GM23338 (cell line): ENCODE measurements at regions not wholly inside any gene's neighbourhood (a gene's known extent, or its start where the extent isn't known, plus 50 kb on each side); places are given as distances from the start of the nearest gene placed in this dataset.

ENCODE experiments used
- ATAC-seq: fragments of 200-7000 bp; cut with Tn5 transposase; 3 replicates; pipeline ENCODE4 v1.9.1; 2020
- DNase-seq: peaks from one replicate; pipeline ENCODE4 v3.0.0-alpha.2; 2015; ENCODE audit warnings: low spot score
- H2AFZ ChIP-seq: fragments of 200-600 bp; sonication (generic); 2 replicates; pipeline ENCODE4 v1.8.0; 2016; ENCODE audit warnings: antibody characterized with exemption, mild to moderate bottlenecking, moderate library complexity
- H3F3A ChIP-seq: fragments of 200-600 bp; sonication (generic); replicated peaks from 2 replicates; pipeline ENCODE4 v1.8.0; 2017; ENCODE audit warnings: antibody characterized with exemption, mixed run types, low read depth
- H3K27ac ChIP-seq: fragments of 200-600 bp; sonication (generic); 2 replicates; pipeline ENCODE4 v1.6.1; 2016; ENCODE audit warnings: low read depth
- H3K27me3 ChIP-seq: fragments of 200-600 bp; sonication (generic); 2 replicates; pipeline ENCODE4 v1.8.0; 2016; ENCODE audit warnings: mild to moderate bottlenecking, mixed run types, moderate library complexity; ENCODE audit not compliant: insufficient read depth
- H3K36me3 ChIP-seq: fragments of 200-600 bp; sonication (generic); 2 replicates; pipeline ENCODE4 v1.8.0; 2016; ENCODE audit warnings: mild to moderate bottlenecking; ENCODE audit not compliant: insufficient read depth
- H3K4me1 ChIP-seq: fragments of 200-600 bp; sonication (generic); 2 replicates; pipeline ENCODE4 v1.8.0; 2016; ENCODE audit warnings: mild to moderate bottlenecking, moderate library complexity; ENCODE audit not compliant: insufficient read depth
- H3K4me2 ChIP-seq: fragments of 200-600 bp; sonication (generic); 2 replicates; pipeline ENCODE4 v1.7.1; 2017; ENCODE audit warnings: mixed run types
- H3K4me3 ChIP-seq: fragments of 200-600 bp; sonication (generic); 2 replicates; pipeline ENCODE4 v1.6.1; 2016; ENCODE audit warnings: mixed run types
- H3K79me2 ChIP-seq: fragments of 200-600 bp; sonication (generic); replicated peaks from 2 replicates; pipeline ENCODE4 v1.8.0; 2017; ENCODE audit warnings: mild to moderate bottlenecking; ENCODE audit not compliant: insufficient read depth
- H3K9me2 ChIP-seq: fragments of 200-600 bp; sonication (generic); 2 replicates; pipeline ENCODE4 v1.8.0; 2017; ENCODE audit not compliant: insufficient read depth
- H4K20me1 ChIP-seq: fragments of 200-600 bp; sonication (generic); replicated peaks from 2 replicates; pipeline ENCODE4 v1.8.0; 2017; ENCODE audit warnings: mild to moderate bottlenecking; ENCODE audit not compliant: insufficient read depth
- H3K27ac Mint-ChIP-seq: 2 replicates; pipeline ENCODE4 v1.8.0; 2020; ENCODE audit warnings: inconsistent platforms, mild to moderate bottlenecking, moderate library complexity, mixed read lengths
- H3K27me3 Mint-ChIP-seq: 3 replicates; pipeline ENCODE4 v1.8.0; 2022; ENCODE audit warnings: low read depth, mild to moderate bottlenecking, moderate library complexity, mixed read lengths, inconsistent platforms; ENCODE audit not compliant: insufficient read depth, poor library complexity
- H3K36me3 Mint-ChIP-seq: 3 replicates; pipeline ENCODE4 v1.8.0; 2021; ENCODE audit warnings: low read depth, mild to moderate bottlenecking, inconsistent platforms, moderate library complexity, mixed read lengths
- H3K4me1 Mint-ChIP-seq: 3 replicates; pipeline ENCODE4 v1.8.0; 2020; ENCODE audit warnings: mild to moderate bottlenecking, inconsistent platforms, mixed read lengths
- H3K4me3 Mint-ChIP-seq: 3 replicates; pipeline ENCODE4 v1.8.0; 2021; ENCODE audit warnings: moderate library complexity, mild to moderate bottlenecking, inconsistent platforms, mixed read lengths
- H3K9me3 Mint-ChIP-seq: 3 replicates; pipeline ENCODE4 v1.8.0; 2020; ENCODE audit warnings: moderate library complexity, mild to moderate bottlenecking, inconsistent platforms, mixed read lengths
- CREB1 ChIP-seq: fragments of 250-450 bp; sonication (Bioruptor Pico); IDR thresholded peaks from 2 replicates; pipeline ENCODE4 v1.5.0; 2020; ENCODE audit warnings: low read depth, mild to moderate bottlenecking, moderate library complexity
- CTCF ChIP-seq, 2 experiments: fragments of 200-600 bp in 1 of 2; sonication (generic) in 1 of 2; conservative IDR thresholded peaks; 2 replicates each; pipeline versions ENCODE4 v1.5.1 to v1.6.1; 2016 to 2017; ENCODE audit warnings: antibody characterized with exemption in 2 of 2, low read depth in 2 of 2, mild to moderate bottlenecking in 2 of 2, moderate library complexity in 1 of 2
- ETS1 ChIP-seq: IDR thresholded peaks from 2 replicates; pipeline ENCODE4 v1.6.1; 2016; ENCODE audit warnings: antibody characterized with exemption
- EZH2 ChIP-seq: fragments of 200-600 bp; sonication (generic); IDR thresholded peaks from one replicate; pipeline ENCODE4 v1.8.0; 2017; ENCODE audit warnings: antibody characterized with exemption, mild to moderate bottlenecking, low read depth; ENCODE audit not compliant: unreplicated experiment
- EZH2phosphoT487 ChIP-seq: fragments of 200-600 bp; sonication (generic); IDR thresholded peaks from one replicate; pipeline ENCODE4 v1.8.1; 2018; ENCODE audit warnings: antibody characterized with exemption; ENCODE audit not compliant: unreplicated experiment
- JUNB ChIP-seq: IDR thresholded peaks from one replicate; pipeline ENCODE4 v1.6.1; 2016; ENCODE audit warnings: antibody characterized with exemption; ENCODE audit not compliant: unreplicated experiment
- NANOG ChIP-seq: IDR thresholded peaks from 2 replicates; pipeline ENCODE4 v1.6.1; 2016; ENCODE audit warnings: antibody characterized with exemption, borderline replicate concordance
- POLR2AphosphoS5 ChIP-seq: IDR thresholded peaks from 2 replicates; pipeline ENCODE4 v1.6.1; 2016; ENCODE audit warnings: antibody characterized with exemption, low read depth
- REST ChIP-seq: IDR thresholded peaks from one replicate; pipeline ENCODE4 v1.6.1; 2018; ENCODE audit warnings: antibody characterized with exemption; ENCODE audit not compliant: unreplicated experiment
- STAT1 ChIP-seq: IDR thresholded peaks from one replicate; pipeline ENCODE4 v1.6.1; 2016; ENCODE audit warnings: antibody characterized with exemption; ENCODE audit not compliant: unreplicated experiment
- ZNF114 ChIP-seq: fragments of 250-450 bp; sonication (Bioruptor Pico); IDR thresholded peaks from 2 replicates; pipeline ENCODE4 v1.5.0; 2020; ENCODE audit warnings: mild to moderate bottlenecking, moderate library complexity
- ZNF331 ChIP-seq: fragments of 250-450 bp; sonication (Bioruptor Pico); IDR thresholded peaks from 2 replicates; pipeline ENCODE4 v1.5.0; 2020; ENCODE audit warnings: low read depth, mild to moderate bottlenecking, moderate library complexity
- ZNF462 ChIP-seq: fragments of 250-450 bp; sonication (Bioruptor Pico); IDR thresholded peaks from 2 replicates; pipeline ENCODE4 v1.5.0; 2020; ENCODE audit warnings: mild to moderate bottlenecking, moderate library complexity

GRCh38 chr9:79812099-79812498 is 240.3 kb downstream of the TLE4 start:
- Mint-ChIP-seq H3K27me3 (peaks cover 1% of the 10 kb centered on the region), H3K36me3 (no peaks in the 10 kb centered on the region), H3K4me1 (peaks cover 39% of the 10 kb centered on the region), H3K27ac (peak overlapping the region; percentile 69), H3K9me3 (no peaks in the 10 kb centered on the region), H3K4me3 (no peak overlapping the region)
- Histone ChIP-seq H3K9me2 (no peaks in the 10 kb centered on the region; the same call in 1 of the 2 replicates), H3F3A (no peaks in the 10 kb centered on the region), H2AFZ (peak overlapping the region; percentile 53; the same call in 1 of the 2 replicates), H3K4me2 (peak overlapping the region; percentile 28), H4K20me1 (no peaks in the 10 kb centered on the region), H3K36me3 (no peaks in the 10 kb centered on the region), H3K27ac (peak overlapping the region; percentile 35; the same call in 1 of the 2 replicates), H3K79me2 (no peaks in the 10 kb centered on the region), H3K27me3 (no peaks in the 10 kb centered on the region), H3K4me1 (peaks cover 41% of the 10 kb centered on the region), H3K4me3 (no peak overlapping the region)
- TF ChIP-seq CTCF (conservative IDR thresholded peaks at IDR 0.05; ENCODE audit: low read depth in 2 of 2), result no peak
- TF ChIP-seq NANOG, result no peak
- TF ChIP-seq ZNF114 (CRISPR knock-in tag), result no peak
- no peak for TF ChIP-seq REST
- TF ChIP-seq ZNF331, result no peak
- TF ChIP-seq ETS1, result no peak
- no peak for TF ChIP-seq STAT1
- no peak for TF ChIP-seq CREB1 (CRISPR knock-in tag)
- TF ChIP-seq POLR2AphosphoS5, result no peak
- TF ChIP-seq JUNB, result no peak
- TF ChIP-seq ZNF462 (CRISPR knock-in tag), result no peak
- no peak for TF ChIP-seq EZH2
- TF ChIP-seq EZH2phosphoT487, result no peak
- ATAC-seq (no peak), DNase-seq (no peak)
